Large intestine (tissue), 3 donors: ENCODE measurements at regions not wholly inside any gene's neighbourhood (a gene's known extent, or its start where the extent isn't known, plus 50 kb on each side); places are given as distances from the start of the nearest gene placed in this dataset.

Source experiments
- DNase-seq, 2 donors: peaks; one replicate each; pipeline versions ENCODE4 v3.0.0 to v3.0.0-alpha.2; 2013
- H3K27ac ChIP-seq: one replicate; pipeline ENCODE4 v1.5.1; 2013; ENCODE audit warnings: low read length
- H3K27me3 ChIP-seq: 2 replicates; pipeline ENCODE4 v1.6.1; 2013; ENCODE audit warnings: low read length; ENCODE audit not compliant: control insufficient read depth, insufficient read depth
- H3K36me3 ChIP-seq: 2 replicates; pipeline ENCODE4 v1.6.1; 2013; ENCODE audit warnings: low read length; ENCODE audit not compliant: control insufficient read depth, insufficient read depth
- H3K4me1 ChIP-seq: one replicate; pipeline ENCODE4 v1.6.1; 2013; ENCODE audit warnings: low read length; ENCODE audit not compliant: control insufficient read depth, insufficient read depth
- H3K4me3 ChIP-seq: one replicate; pipeline ENCODE4 v1.5.1; 2013; ENCODE audit warnings: low read length
- H3K9me3 ChIP-seq: one replicate; pipeline ENCODE4 v1.6.1; 2013; ENCODE audit warnings: mild to moderate bottlenecking, low read depth, low read length, moderate library complexity; ENCODE audit not compliant: control insufficient read depth
- WGBS: methylation state at CpG from one replicate; pipeline ENCODE4 v1.1.5; 2013; ENCODE audit warnings: low lambda C conversion rate; ENCODE audit not compliant: insufficient coverage; 5-methylcytosine and 5-hydroxymethylcytosine counted together

GRCh38 chr1:67966666-67967009 is 83.8 kb downstream of the DIRAS3 start:
- no peak overlapping the region for H3K27ac ChIP-seq
- no peak for DNase-seq
- H3K36me3 ChIP-seq: no peaks in the 10 kb centered on the region
- H3K4me3 ChIP-seq: no peak overlapping the region
- no peaks in the 10 kb centered on the region for H3K27me3 ChIP-seq
- H3K9me3 ChIP-seq: peaks cover 5% of the 10 kb centered on the region
- no peaks in the 10 kb centered on the region for H3K4me1 ChIP-seq

- no peak for DNase-seq
- H3K4me1 ChIP-seq: no peaks in the 10 kb centered on the region
- H3K9me3 ChIP-seq: peaks cover 5% of the 10 kb centered on the region
- H3K27me3 ChIP-seq: no peaks in the 10 kb centered on the region
- no peak overlapping the region for H3K27ac ChIP-seq
- no peak overlapping the region for H3K4me3 ChIP-seq
- H3K36me3 ChIP-seq: no peaks in the 10 kb centered on the region
- no CpG with 5 or more reads among the region's 2 CpGs for WGBS
Measured at GRCh38 chr1:67965995-67966665, 84.3 kb downstream of the DIRAS3 start.

- no peaks in the 10 kb centered on the region for H3K27me3 ChIP-seq
- H3K4me1 ChIP-seq: no peaks in the 10 kb centered on the region
- no peak overlapping the region for H3K27ac ChIP-seq
- no peak overlapping the region for H3K4me3 ChIP-seq
- no peak for DNase-seq
- peaks cover 5% of the 10 kb centered on the region for H3K9me3 ChIP-seq
- H3K36me3 ChIP-seq: no peaks in the 10 kb centered on the region
Measured at GRCh38 chr1:67963263-67963662, 87.2 kb downstream of the DIRAS3 start.

GRCh38 chr1:67960766-67961165 is 89.7 kb downstream of the DIRAS3 start:
- Histone ChIP-seq H3K27me3 (no peaks in the 10 kb centered on the region), H3K36me3 (no peaks in the 10 kb centered on the region), H3K27ac (no peak overlapping the region), H3K9me3 (peaks cover 5% of the 10 kb centered on the region), H3K4me1 (no peaks in the 10 kb centered on the region), H3K4me3 (no peak overlapping the region)
- no CpG with 5 or more reads among the region's 2 CpGs for WGBS
- DNase-seq: no peak

GRCh38 chr1:67958472-67958871 is 92.0 kb downstream of the DIRAS3 start:
- no peak overlapping the region for H3K27ac ChIP-seq
- no peaks in the 10 kb centered on the region for H3K27me3 ChIP-seq
- no peaks in the 10 kb centered on the region for H3K36me3 ChIP-seq
- H3K4me1 ChIP-seq: no peaks in the 10 kb centered on the region
- no peak for DNase-seq
- 100% methylated on average over 1 of the region's 1 CpG for WGBS
- peaks cover 2% of the 10 kb centered on the region for H3K9me3 ChIP-seq
- H3K4me3 ChIP-seq: no peak overlapping the region

GRCh38 chr1:67957066-67957465 is 93.4 kb downstream of the DIRAS3 start:
- DNase-seq: peak in 1 of 2 donors; percentile 18
- Histone ChIP-seq H3K27me3 (no peaks in the 10 kb centered on the region), H3K27ac (no peak overlapping the region), H3K36me3 (no peaks in the 10 kb centered on the region), H3K4me3 (no peak overlapping the region), H3K9me3 (no peaks in the 10 kb centered on the region), H3K4me1 (no peaks in the 10 kb centered on the region)
- WGBS: no CpG with 5 or more reads among the region's 5 CpGs

GRCh38 chr1:67956116-67956515 is 94.3 kb downstream of the DIRAS3 start:
- no peaks in the 10 kb centered on the region for H3K9me3 ChIP-seq
- no peak overlapping the region for H3K27ac ChIP-seq
- H3K4me1 ChIP-seq: no peaks in the 10 kb centered on the region
- no peak overlapping the region for H3K4me3 ChIP-seq
- H3K36me3 ChIP-seq: no peaks in the 10 kb centered on the region
- no peak for DNase-seq
- no peaks in the 10 kb centered on the region for H3K27me3 ChIP-seq

- H3K9me3 ChIP-seq: no peaks in the 10 kb centered on the region
- no peak overlapping the region for H3K27ac ChIP-seq
- no peaks in the 10 kb centered on the region for H3K36me3 ChIP-seq
- no peak for DNase-seq
- no peaks in the 10 kb centered on the region for H3K27me3 ChIP-seq
- no peak overlapping the region for H3K4me3 ChIP-seq
- WGBS: no CpG with 5 or more reads among the region's 2 CpGs
- H3K4me1 ChIP-seq: no peaks in the 10 kb centered on the region
Measured at GRCh38 chr1:67955591-67955990, 94.8 kb downstream of the DIRAS3 start.

- no CpG with 5 or more reads among the region's 2 CpGs for WGBS
Measured at GRCh38 chr1:67953301-67953700, 97.1 kb downstream of the DIRAS3 start.

GRCh38 chr1:67952071-67952470 is 98.4 kb downstream of the DIRAS3 start:
- Histone ChIP-seq H3K36me3 (no peaks in the 10 kb centered on the region), H3K27ac (no peak overlapping the region), H3K27me3 (no peaks in the 10 kb centered on the region), H3K9me3 (no peaks in the 10 kb centered on the region), H3K4me3 (no peak overlapping the region), H3K4me1 (peaks cover 4% of the 10 kb centered on the region)
- no peak for DNase-seq
- no CpG with 5 or more reads among the region's 1 CpG for WGBS

More at GRCh38 chr1:67953301-67953700, 97.1 kb downstream of the DIRAS3 start:
- Histone ChIP-seq H3K27me3 (no peaks in the 10 kb centered on the region), H3K4me3 (no peak overlapping the region), H3K4me1 (peaks cover 3% of the 10 kb centered on the region), H3K27ac (no peak overlapping the region), H3K36me3 (no peaks in the 10 kb centered on the region), H3K9me3 (no peaks in the 10 kb centered on the region)
- no peak for DNase-seq

- no peak for DNase-seq
- peaks cover 4% of the 10 kb centered on the region for H3K4me1 ChIP-seq
- no peaks in the 10 kb centered on the region for H3K36me3 ChIP-seq
- no CpG with 5 or more reads among the region's 1 CpG for WGBS
- no peaks in the 10 kb centered on the region for H3K9me3 ChIP-seq
- H3K4me3 ChIP-seq: no peak overlapping the region
- no peak overlapping the region for H3K27ac ChIP-seq
- H3K27me3 ChIP-seq: no peaks in the 10 kb centered on the region
Measured at GRCh38 chr1:67951014-67951413, 99.4 kb downstream of the DIRAS3 start.
